ENCODE measurements at regions not wholly inside any gene's neighbourhood (a gene's known extent, or its start where the extent isn't known, plus 50 kb on each side); places are given as distances from the start of the nearest gene placed in this dataset.

- no peak overlapping the region for H3K4me2 ChIP-seq (ENCODE audit: low read length)
- no peaks in the 10 kb centered on the region for H3K79me2 ChIP-seq
- no peak overlapping the region for H2AFZ ChIP-seq
- no peak overlapping the region for H3K9ac ChIP-seq
- no peak for TF ChIP-seq CTCF (IDR thresholded peaks at IDR 0.05)
- no peaks in the 10 kb centered on the region for H3K4me1 ChIP-seq
- H3K9me3 ChIP-seq (ENCODE audit: control insufficient read depth, low read length), result no peaks in the 10 kb centered on the region
- H3K27me3 ChIP-seq (ENCODE audit: control insufficient read depth, insufficient read depth, low read length), result no peaks in the 10 kb centered on the region
- H3K4me3 ChIP-seq (ENCODE audit: low read depth, low read length), result no peak overlapping the region
- H3K36me3 ChIP-seq (ENCODE audit: control insufficient read depth, insufficient read depth, low read length), result no peaks in the 10 kb centered on the region
- no peak overlapping the region for H3K27ac ChIP-seq
Observed at GRCh38 chr4:141348125-141348524, 127.4 kb downstream of the ZNF330 start.

- H3K27me3 ChIP-seq (ENCODE audit: control insufficient read depth, insufficient read depth, low read length), result no peaks in the 10 kb centered on the region
- no peaks in the 10 kb centered on the region for H3K4me1 ChIP-seq
- H3K9ac ChIP-seq, result no peak overlapping the region
- H3K4me2 ChIP-seq (ENCODE audit: low read length), result no peak overlapping the region
- no peak for TF ChIP-seq CTCF (IDR thresholded peaks at IDR 0.05)
- H3K36me3 ChIP-seq (ENCODE audit: control insufficient read depth, insufficient read depth, low read length), result no peaks in the 10 kb centered on the region
- no peaks in the 10 kb centered on the region for H3K79me2 ChIP-seq
- no peak overlapping the region for H3K27ac ChIP-seq
- H3K9me3 ChIP-seq (ENCODE audit: control insufficient read depth, low read length), result no peaks in the 10 kb centered on the region
- H2AFZ ChIP-seq, result no peak overlapping the region
- H3K4me3 ChIP-seq (ENCODE audit: low read depth, low read length), result no peak overlapping the region
Observed at GRCh38 chr4:141348573-141348972, 127.9 kb downstream of the ZNF330 start.

- H3K27ac ChIP-seq, result no peak overlapping the region
- TF ChIP-seq CTCF (IDR thresholded peaks at IDR 0.05), result no peak
Observed at GRCh38 chr4:141349236-141349635, 128.5 kb downstream of the ZNF330 start.

GRCh38 chr4:141350122-141350905, 129.6 kb downstream of the ZNF330 start:
- Histone ChIP-seq H3K4me2 (ENCODE audit: low read length) (no peak overlapping the region), H3K9me3 (ENCODE audit: control insufficient read depth, low read length) (no peaks in the 10 kb centered on the region), H3K9ac (no peak overlapping the region), H3K27ac (no peak overlapping the region), H3K36me3 (ENCODE audit: control insufficient read depth, insufficient read depth, low read length) (no peaks in the 10 kb centered on the region), H3K27me3 (ENCODE audit: control insufficient read depth, insufficient read depth, low read length) (no peaks in the 10 kb centered on the region), H3K4me1 (no peaks in the 10 kb centered on the region), H3K79me2 (no peaks in the 10 kb centered on the region), H3K4me3 (ENCODE audit: low read depth, low read length) (no peak overlapping the region), H2AFZ (no peak overlapping the region)
- no peak for TF ChIP-seq CTCF (IDR thresholded peaks at IDR 0.05)

More at GRCh38 chr4:141349236-141349635, 128.5 kb downstream of the ZNF330 start:
- Histone ChIP-seq H3K79me2 (no peaks in the 10 kb centered on the region), H3K36me3 (ENCODE audit: control insufficient read depth, insufficient read depth, low read length) (no peaks in the 10 kb centered on the region), H2AFZ (no peak overlapping the region), H3K27me3 (ENCODE audit: control insufficient read depth, insufficient read depth, low read length) (no peaks in the 10 kb centered on the region), H3K4me3 (ENCODE audit: low read depth, low read length) (no peak overlapping the region), H3K4me2 (ENCODE audit: low read length) (no peak overlapping the region), H3K9ac (no peak overlapping the region), H3K4me1 (no peaks in the 10 kb centered on the region), H3K9me3 (ENCODE audit: control insufficient read depth, low read length) (no peaks in the 10 kb centered on the region)

GRCh38 chr4:141352331-141352730, 131.6 kb downstream of the ZNF330 start:
- H3K9me3 ChIP-seq (ENCODE audit: control insufficient read depth, low read length), result no peaks in the 10 kb centered on the region
- no peaks in the 10 kb centered on the region for H3K36me3 ChIP-seq (ENCODE audit: control insufficient read depth, insufficient read depth, low read length)
- H2AFZ ChIP-seq, result no peak overlapping the region
- H3K4me3 ChIP-seq (ENCODE audit: low read depth, low read length), result no peak overlapping the region
- no peaks in the 10 kb centered on the region for H3K79me2 ChIP-seq
- H3K27me3 ChIP-seq (ENCODE audit: control insufficient read depth, insufficient read depth, low read length), result no peaks in the 10 kb centered on the region
- no peak overlapping the region for H3K27ac ChIP-seq
- H3K4me2 ChIP-seq (ENCODE audit: low read length), result no peak overlapping the region
- H3K9ac ChIP-seq, result no peak overlapping the region
- TF ChIP-seq CTCF (IDR thresholded peaks at IDR 0.05), result no peak
- H3K4me1 ChIP-seq, result no peaks in the 10 kb centered on the region

All from parathyroid adenoma (tissue), 2 donors.